AML-193 (cell line): ENCODE measurements at regions not wholly inside any gene's neighbourhood (a gene's known extent, or its start where the extent isn't known, plus 50 kb on each side); places are given as distances from the start of the nearest gene placed in this dataset.

Experiments used
- DNase-seq, 2 experiments: peaks; one replicate each; lab custom pipeline; 2025; lab: John Stamatoyannopoulos, UW

GRCh38 chr3:177942911-177943310 is 593.3 kb upstream of the KCNMB2 start:
- DNase-seq, result no peak

GRCh38 chr3:177944228-177944661 is 592.0 kb upstream of the KCNMB2 start:
- peak; percentile 75 to 76 for DNase-seq

- no peak for DNase-seq
Observed at GRCh38 chr3:177946048-177946447, 590.2 kb upstream of the KCNMB2 start.

GRCh38 chr3:177946497-177946896 is 589.7 kb upstream of the KCNMB2 start:
- no peak for DNase-seq

- peak; percentile 19 to 38 for DNase-seq
Observed at GRCh38 chr3:177946936-177947335, 589.3 kb upstream of the KCNMB2 start.

- DNase-seq, result no peak
Observed at GRCh38 chr3:177947901-177948300, 588.3 kb upstream of the KCNMB2 start.

- DNase-seq, result no peak
Observed at GRCh38 chr3:177948716-177949425, 587.4 kb upstream of the KCNMB2 start.

- DNase-seq, result no peak
Observed at GRCh38 chr3:177959188-177959587, 577.0 kb upstream of the KCNMB2 start.

- DNase-seq, result no peak
Observed at GRCh38 chr3:177960014-177960413, 576.2 kb upstream of the KCNMB2 start.

GRCh38 chr3:177960722-177961121 is 575.5 kb upstream of the KCNMB2 start:
- no peak for DNase-seq

- DNase-seq, result no peak
Observed at GRCh38 chr3:177961784-177962183, 574.5 kb upstream of the KCNMB2 start.

GRCh38 chr3:177966493-177966892 is 569.7 kb upstream of the KCNMB2 start:
- DNase-seq, result no peak

- no peak for DNase-seq
Observed at GRCh38 chr3:177968891-177969290, 567.3 kb upstream of the KCNMB2 start.

- DNase-seq, result no peak
Observed at GRCh38 chr3:177973241-177973840, 562.9 kb upstream of the KCNMB2 start.

- no peak for DNase-seq
Observed at GRCh38 chr3:177976241-177976640, 560.0 kb upstream of the KCNMB2 start.

GRCh38 chr3:177976866-177977265 is 559.4 kb upstream of the KCNMB2 start:
- DNase-seq, result no peak

GRCh38 chr3:177977381-177978158 is 558.7 kb upstream of the KCNMB2 start:
- DNase-seq, result no peak

- DNase-seq, result no peak
Observed at GRCh38 chr3:177978946-177979345, 557.3 kb upstream of the KCNMB2 start.

- no peak for DNase-seq
Observed at GRCh38 chr3:177979703-177980102, 556.5 kb upstream of the KCNMB2 start.

GRCh38 chr3:177981576-177981975 is 554.7 kb upstream of the KCNMB2 start:
- no peak for DNase-seq

GRCh38 chr3:177982034-177982433 is 554.2 kb upstream of the KCNMB2 start:
- DNase-seq, result no peak

- no peak for DNase-seq
Observed at GRCh38 chr3:177983320-177983719, 552.9 kb upstream of the KCNMB2 start.
